ENCODE measurements at regions not wholly inside any gene's neighbourhood (a gene's known extent, or its start where the extent isn't known, plus 50 kb on each side); places are given as distances from the start of the nearest gene placed in this dataset.

DNA sequence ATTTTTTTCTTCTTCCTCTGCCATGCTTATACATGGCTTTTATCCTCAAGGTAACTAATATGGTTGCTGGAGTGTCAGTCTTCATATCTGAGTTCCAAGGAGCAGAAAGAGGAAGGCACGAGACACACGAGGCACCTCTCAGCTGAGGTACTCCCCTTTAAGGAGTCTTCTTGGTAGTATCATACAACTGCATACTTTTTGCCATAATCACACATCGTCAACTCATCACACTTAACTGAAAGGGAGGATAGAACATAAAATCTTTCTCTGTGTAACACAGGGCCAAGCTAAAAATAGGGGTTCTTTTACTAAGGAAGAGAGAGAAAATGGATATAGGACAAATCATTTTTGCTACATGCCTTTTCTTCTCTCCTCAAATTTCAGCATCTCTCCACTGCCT is 104.2 kb downstream of the OXSM start:
- Histone ChIP-seq H3K4me2 (ENCODE audit: insufficient read depth in 1 of 2, low read depth in 2 of 2, low read length in 2 of 2) (no peak overlapping the region), H2BK15ac (ENCODE audit: low read length) (no peak overlapping the region), H3K14ac (ENCODE audit: insufficient read length) (no peak overlapping the region), H3K9ac (replicated peaks in 1 of 4; ENCODE audit: extremely low read depth in 1 of 4, low read depth in 3 of 4, low read length in 3 of 4) (no peak overlapping the region), H2BK12ac (ENCODE audit: low read depth, low read length) (no peak overlapping the region), H4K20me1 (replicated peaks in 1 of 2; ENCODE audit: control insufficient read depth in 1 of 2, insufficient read depth in 2 of 2, low read length in 2 of 2) (no peaks in the 10 kb centered on the region), H4K91ac (replicated peaks; ENCODE audit: insufficient read length, low read length) (no peak overlapping the region), H3K79me1 (ENCODE audit: low read depth, low read length) (no peaks in the 10 kb centered on the region), H3K27me3 (replicated peaks in 1 of 4; ENCODE audit: control insufficient read depth in 3 of 4, extremely low read depth in 1 of 4, insufficient read depth in 3 of 4, low read length in 3 of 4) (no peaks in the 10 kb centered on the region), H3K4me3 (ENCODE audit: extremely low read depth in 1 of 4, insufficient read depth in 2 of 4, low read depth in 3 of 4, low read length in 4 of 4) (no peak overlapping the region), H2AK5ac (ENCODE audit: low read depth, low read length) (no peak overlapping the region), H3K18ac (ENCODE audit: extremely low read depth, low read length) (no peak overlapping the region), H3K27ac (ENCODE audit: low read depth, low read length) (no peak overlapping the region), H3K36me3 (ENCODE audit: control insufficient read depth in 2 of 4, insufficient read depth in 4 of 4, low read length in 3 of 4) (no peaks in the 10 kb centered on the region), H3K9me3 (ENCODE audit: insufficient read depth in 2 of 2, low read depth in 1 of 2, low read length in 1 of 2) (no peaks in the 10 kb centered on the region), H2BK120ac (replicated peaks; ENCODE audit: low read depth, low read length) (no peak overlapping the region), H4K5ac (ENCODE audit: insufficient read length, low read depth, low read length) (no peak overlapping the region), H2BK20ac (ENCODE audit: low read length) (no peak overlapping the region), H3K56ac (replicated peaks; ENCODE audit: insufficient read length, low read depth, low read length) (no peak overlapping the region), H3K79me2 (ENCODE audit: control insufficient read depth in 1 of 2, insufficient read depth in 2 of 2, low read length in 2 of 2) (no peaks in the 10 kb centered on the region), H3K23me2 (ENCODE audit: low read depth, low read length) (no peaks in the 10 kb centered on the region; the same call in 1 of the 2 replicates), H3K4ac (replicated peaks; ENCODE audit: insufficient read length, low read depth, low read length) (no peak overlapping the region), H2AFZ (ENCODE audit: low read length) (no peak overlapping the region), H4K8ac (ENCODE audit: extremely low read depth, insufficient read depth, low read length) (no peak overlapping the region), H3K4me1 (replicated peaks in 1 of 4; ENCODE audit: control insufficient read depth in 3 of 4, insufficient read depth in 4 of 4, low read length in 3 of 4) (peaks cover 3 to 6% (median 5%) of the 10 kb centered on the region in 4 experiments; a peak in 4 of 7 replicates), H2BK5ac (ENCODE audit: low read depth, low read length) (no peak overlapping the region), H3K23ac (ENCODE audit: insufficient read length) (no peak overlapping the region)
- 89% methylated on average over 3 of the region's 3 CpGs; no CpG with 5 or more reads in 1 of the 2 experiments for WGBS, 2 experiments (ENCODE audit: extremely low coverage in 1 of 2, insufficient coverage in 1 of 2, insufficient read length in 1 of 2, insufficient replicate concordance in 2 of 2, low coverage in 1 of 2, low lambda C conversion rate in 2 of 2, missing lambda C conversion rate in 1 of 2)
- FAIRE-seq: no peak
- TF ChIP-seq KDM1A (IDR thresholded peaks at IDR 0.05; ENCODE audit: borderline replicate concordance, low read length) (no peak), SAP30 (IDR thresholded peaks at IDR 0.05; ENCODE audit: insufficient read depth, insufficient replicate concordance, low read length) (no peak), MAFK (IDR thresholded peaks at IDR 0.05; ENCODE audit: low read depth, low read length) (no peak)
- TF ChIP-seq, protein P1, sequence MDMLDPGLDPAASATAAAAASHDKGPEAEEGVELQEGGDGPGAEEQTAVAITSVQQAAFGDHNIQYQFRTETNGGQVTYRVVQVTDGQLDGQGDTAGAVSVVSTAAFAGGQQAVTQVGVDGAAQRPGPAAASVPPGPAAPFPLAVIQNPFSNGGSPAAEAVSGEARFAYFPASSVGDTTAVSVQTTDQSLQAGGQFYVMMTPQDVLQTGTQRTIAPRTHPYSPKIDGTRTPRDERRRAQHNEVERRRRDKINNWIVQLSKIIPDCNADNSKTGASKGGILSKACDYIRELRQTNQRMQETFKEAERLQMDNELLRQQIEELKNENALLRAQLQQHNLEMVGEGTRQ (IDR thresholded peaks at IDR 0.05; ENCODE audit: low read length): no peak
- DNase-seq (ENCODE audit: low read depth in 1 of 2, low spot score in 2 of 2): no peak
- POLR2A ChIA-PET (ENCODE audit: partially characterized antibody): no interaction called here
- CTCF ChIA-PET (ENCODE audit: partially characterized antibody): interaction anchor here (0.9 to 4.1 kb wide), 5 partner anchors 9 to 246 kb away, joined by 3 to 16 read pairs (median 3); no protein-coding TSS in a partner anchor
